ENCODE measurements at regions not wholly inside any gene's neighbourhood (a gene's known extent, or its start where the extent isn't known, plus 50 kb on each side); places are given as distances from the start of the nearest gene placed in this dataset.
A peak's percentile ranks its signal among the peaks of the same experiment; 100 is the strongest.

DNA sequence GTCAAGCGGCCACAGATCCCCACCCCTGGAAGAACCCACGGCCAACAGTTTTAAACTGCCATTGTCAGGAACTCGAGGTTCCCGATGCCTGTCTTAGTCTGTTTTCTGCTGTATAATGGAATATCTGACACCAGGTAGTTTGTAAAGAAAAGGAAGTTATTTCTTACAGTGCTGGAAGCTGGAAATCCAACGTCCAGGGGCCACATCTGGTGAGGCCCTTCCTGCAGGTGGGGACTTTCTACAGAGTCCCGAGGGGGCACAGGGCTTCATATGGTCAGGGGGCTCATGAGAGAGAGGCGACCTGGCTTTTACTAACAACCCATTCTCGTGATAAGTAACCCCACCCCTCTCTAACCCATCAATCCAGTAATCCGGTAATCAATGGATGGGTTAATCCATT lies 501.6 kb upstream of the MYT1L start:
- no peaks in the 10 kb centered on the region for H3K36me3 ChIP-seq
- H3K27me3 ChIP-seq: no peaks in the 10 kb centered on the region
- no peak overlapping the region for H3K4me3 ChIP-seq
- no peaks in the 10 kb centered on the region for H3K9me3 ChIP-seq
- WGBS, 2 donors: 77 to 82% methylated on average over 9 of the region's 9 CpGs
- TF ChIP-seq, protein P1, sequence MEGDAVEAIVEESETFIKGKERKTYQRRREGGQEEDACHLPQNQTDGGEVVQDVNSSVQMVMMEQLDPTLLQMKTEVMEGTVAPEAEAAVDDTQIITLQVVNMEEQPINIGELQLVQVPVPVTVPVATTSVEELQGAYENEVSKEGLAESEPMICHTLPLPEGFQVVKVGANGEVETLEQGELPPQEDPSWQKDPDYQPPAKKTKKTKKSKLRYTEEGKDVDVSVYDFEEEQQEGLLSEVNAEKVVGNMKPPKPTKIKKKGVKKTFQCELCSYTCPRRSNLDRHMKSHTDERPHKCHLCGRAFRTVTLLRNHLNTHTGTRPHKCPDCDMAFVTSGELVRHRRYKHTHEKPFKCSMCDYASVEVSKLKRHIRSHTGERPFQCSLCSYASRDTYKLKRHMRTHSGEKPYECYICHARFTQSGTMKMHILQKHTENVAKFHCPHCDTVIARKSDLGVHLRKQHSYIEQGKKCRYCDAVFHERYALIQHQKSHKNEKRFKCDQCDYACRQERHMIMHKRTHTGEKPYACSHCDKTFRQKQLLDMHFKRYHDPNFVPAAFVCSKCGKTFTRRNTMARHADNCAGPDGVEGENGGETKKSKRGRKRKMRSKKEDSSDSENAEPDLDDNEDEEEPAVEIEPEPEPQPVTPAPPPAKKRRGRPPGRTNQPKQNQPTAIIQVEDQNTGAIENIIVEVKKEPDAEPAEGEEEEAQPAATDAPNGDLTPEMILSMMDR (IDR thresholded peaks at IDR 0.05): no peak
- TF ChIP-seq EP300 (IDR thresholded peaks at IDR 0.05) (no peak), POLR2A (IDR thresholded peaks at IDR 0.05) (no peak), POLR2AphosphoS5 (IDR thresholded peaks at IDR 0.05) (no peak)
- H3K4me1 ChIP-seq: no peaks in the 10 kb centered on the region
- intact Hi-C loops (cut with DNase I): no loop called here
- no peak for DNase-seq
- no peak overlapping the region for H3K27ac ChIP-seq

DNA sequence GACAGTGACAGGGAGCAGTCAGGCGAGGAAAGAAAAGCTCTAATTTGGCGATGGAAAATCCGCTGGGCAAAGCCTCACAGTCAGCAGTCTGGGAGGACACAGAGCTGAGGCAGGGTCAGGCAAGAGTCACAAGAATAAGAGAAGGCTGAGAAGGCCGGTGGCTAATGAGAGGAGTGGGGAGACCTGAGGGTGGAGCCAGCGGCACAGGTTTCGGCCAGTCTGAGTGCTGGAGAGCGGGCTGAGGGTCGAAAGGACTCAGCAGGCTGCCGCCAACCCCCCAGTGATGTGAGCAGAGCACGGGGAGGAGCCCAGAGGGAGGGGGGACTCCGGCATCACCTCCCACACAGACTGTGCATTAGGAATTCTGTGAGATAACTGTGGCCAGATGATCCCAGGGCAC lies 500.6 kb upstream of the MYT1L start:
- DNase-seq: no peak
- TF ChIP-seq POLR2A (IDR thresholded peaks at IDR 0.05): no peak
- TF ChIP-seq, protein P1 (IDR thresholded peaks at IDR 0.05): no peak
- no peaks in the 10 kb centered on the region for H3K36me3 ChIP-seq
- H3K27ac ChIP-seq: no peak overlapping the region
- no peak overlapping the region for H3K4me3 ChIP-seq
- no peaks in the 10 kb centered on the region for H3K4me1 ChIP-seq
- no peaks in the 10 kb centered on the region for H3K9me3 ChIP-seq
- intact Hi-C loops (cut with DNase I): no loop called here
- H3K27me3 ChIP-seq: no peaks in the 10 kb centered on the region
- whole genome bisulfite sequencing, 2 donors: 46 to 53% methylated on average over 11 of the region's 11 CpGs

DNA sequence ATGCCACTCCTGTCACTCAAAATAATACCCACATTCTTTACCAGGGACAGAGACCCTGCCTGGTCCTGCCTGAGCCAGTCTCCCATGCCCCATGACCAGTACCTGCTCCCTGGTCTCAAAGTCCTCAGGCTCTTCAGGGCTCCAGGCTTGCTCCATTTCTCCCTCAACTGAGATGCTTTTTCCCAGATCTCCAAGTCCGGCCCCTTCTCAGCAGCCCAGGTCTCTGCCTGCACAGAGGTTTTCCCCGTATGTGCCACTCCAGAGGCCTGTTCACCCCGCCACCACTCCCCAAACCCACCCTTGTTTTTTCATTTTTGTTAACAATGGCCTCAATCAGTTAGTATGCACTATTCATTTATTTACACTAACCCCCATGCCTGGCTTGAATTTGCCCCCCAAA lies 499.5 kb upstream of the MYT1L start:
- H3K4me1 ChIP-seq: no peaks in the 10 kb centered on the region
- no peaks in the 10 kb centered on the region for H3K27me3 ChIP-seq
- no peaks in the 10 kb centered on the region for H3K9me3 ChIP-seq
- WGBS, 2 donors: 86 to 91% methylated on average over 3 of the region's 3 CpGs
- intact Hi-C loops (cut with DNase I): no loop called here
- H3K4me3 ChIP-seq: no peak overlapping the region
- H3K27ac ChIP-seq: no peak overlapping the region
- TF ChIP-seq EP300 (IDR thresholded peaks at IDR 0.05): no peak
- no peak for TF ChIP-seq POLR2AphosphoS5 (IDR thresholded peaks at IDR 0.05)
- TF ChIP-seq, protein P1 (IDR thresholded peaks at IDR 0.05): no peak
- TF ChIP-seq POLR2A (IDR thresholded peaks at IDR 0.05): no peak
- no peaks in the 10 kb centered on the region for H3K36me3 ChIP-seq
- DNase-seq: peak; percentile 3

DNA sequence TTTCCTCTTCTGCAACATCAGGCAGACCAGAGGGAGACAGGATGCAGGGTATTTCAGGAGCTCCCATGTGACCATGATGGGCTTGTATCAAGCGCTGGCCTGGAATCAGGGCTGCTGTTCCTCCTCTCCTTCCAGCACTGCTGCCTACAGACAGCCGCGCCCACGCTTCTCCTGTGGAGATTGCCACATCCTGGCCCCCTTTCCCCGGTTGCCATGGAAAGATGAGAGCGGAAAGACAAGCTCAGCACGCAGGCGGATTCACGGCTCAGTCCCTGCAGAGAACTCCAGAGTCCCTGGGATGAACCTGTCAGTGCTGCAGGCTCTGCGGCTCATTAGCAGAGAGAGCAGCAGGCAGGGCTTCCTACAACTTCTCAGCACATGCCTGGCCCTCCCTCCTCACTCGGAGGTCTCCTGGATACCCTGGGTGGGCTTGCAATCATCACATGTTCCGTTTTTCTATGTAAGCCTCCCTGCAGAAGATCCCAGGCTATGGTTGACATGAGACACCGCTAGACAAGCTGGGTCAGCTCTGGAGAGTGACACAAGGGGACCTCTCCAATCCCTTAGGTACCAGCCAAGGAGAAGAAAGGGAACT lies 497.8 kb upstream of the MYT1L start:
- H3K27me3 ChIP-seq: no peaks in the 10 kb centered on the region
- no peaks in the 10 kb centered on the region for H3K9me3 ChIP-seq
- intact Hi-C loops (cut with DNase I): no loop called here
- no peak for DNase-seq
- WGBS, 2 donors: 73 to 78% methylated on average over 13 of the region's 13 CpGs
- H3K36me3 ChIP-seq: no peaks in the 10 kb centered on the region
- TF ChIP-seq POLR2AphosphoS5 (IDR thresholded peaks at IDR 0.05) (no peak), POLR2A (IDR thresholded peaks at IDR 0.05) (no peak)
- TF ChIP-seq, protein P1 (IDR thresholded peaks at IDR 0.05): no peak
- H3K4me3 ChIP-seq: no peak overlapping the region
- H3K27ac ChIP-seq: no peak overlapping the region
- no peaks in the 10 kb centered on the region for H3K4me1 ChIP-seq

DNA sequence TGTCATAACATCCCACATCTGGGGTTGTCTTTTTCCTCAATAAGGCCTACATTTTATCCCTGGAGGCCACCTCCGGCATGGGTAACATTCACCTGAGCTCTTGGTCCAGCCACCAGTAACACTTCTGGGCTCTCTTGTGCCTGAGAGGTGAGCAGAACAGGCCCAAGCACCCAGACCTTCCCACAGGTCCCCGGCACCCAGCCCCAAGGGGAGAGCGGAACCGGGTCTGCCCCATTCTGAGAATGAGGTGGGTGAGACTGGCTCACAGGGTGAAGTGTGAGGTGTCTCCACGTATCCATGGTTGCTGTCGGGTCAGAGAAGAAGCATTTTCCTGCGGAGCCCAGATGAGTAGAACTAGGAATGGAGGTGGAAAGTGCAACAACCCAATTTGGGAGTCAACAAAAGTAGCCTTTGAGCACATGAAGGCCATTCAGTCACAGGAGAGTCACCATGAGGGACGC lies 496.7 kb upstream of the MYT1L start:
- Histone ChIP-seq H3K4me1 (no peaks in the 10 kb centered on the region), H3K27ac (no peak overlapping the region), H3K36me3 (no peaks in the 10 kb centered on the region), H3K9me3 (no peaks in the 10 kb centered on the region), H3K4me3 (no peak overlapping the region), H3K27me3 (no peaks in the 10 kb centered on the region)
- intact Hi-C loops (cut with DNase I): no loop called here
- no peak for DNase-seq
- WGBS, 2 donors: 91 to 92% methylated on average over 8 of the region's 8 CpGs
- TF ChIP-seq EP300 (IDR thresholded peaks at IDR 0.05) (no peak), POLR2A (IDR thresholded peaks at IDR 0.05) (no peak), POLR2AphosphoS5 (IDR thresholded peaks at IDR 0.05) (no peak)
- TF ChIP-seq, protein P1 (IDR thresholded peaks at IDR 0.05): no peak

Measured in sigmoid colon (tissue), 6 donors.